ENCODE measurements at regions not wholly inside any gene's neighbourhood (a gene's known extent, or its start where the extent isn't known, plus 50 kb on each side); places are given as distances from the start of the nearest gene placed in this dataset.

GRCh38 chr17:77795685-77796084 lies 162.8 kb upstream of the TNRC6C start:
- TF ChIP-seq, protein P1, sequence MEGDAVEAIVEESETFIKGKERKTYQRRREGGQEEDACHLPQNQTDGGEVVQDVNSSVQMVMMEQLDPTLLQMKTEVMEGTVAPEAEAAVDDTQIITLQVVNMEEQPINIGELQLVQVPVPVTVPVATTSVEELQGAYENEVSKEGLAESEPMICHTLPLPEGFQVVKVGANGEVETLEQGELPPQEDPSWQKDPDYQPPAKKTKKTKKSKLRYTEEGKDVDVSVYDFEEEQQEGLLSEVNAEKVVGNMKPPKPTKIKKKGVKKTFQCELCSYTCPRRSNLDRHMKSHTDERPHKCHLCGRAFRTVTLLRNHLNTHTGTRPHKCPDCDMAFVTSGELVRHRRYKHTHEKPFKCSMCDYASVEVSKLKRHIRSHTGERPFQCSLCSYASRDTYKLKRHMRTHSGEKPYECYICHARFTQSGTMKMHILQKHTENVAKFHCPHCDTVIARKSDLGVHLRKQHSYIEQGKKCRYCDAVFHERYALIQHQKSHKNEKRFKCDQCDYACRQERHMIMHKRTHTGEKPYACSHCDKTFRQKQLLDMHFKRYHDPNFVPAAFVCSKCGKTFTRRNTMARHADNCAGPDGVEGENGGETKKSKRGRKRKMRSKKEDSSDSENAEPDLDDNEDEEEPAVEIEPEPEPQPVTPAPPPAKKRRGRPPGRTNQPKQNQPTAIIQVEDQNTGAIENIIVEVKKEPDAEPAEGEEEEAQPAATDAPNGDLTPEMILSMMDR (IDR thresholded peaks at IDR 0.05) = no peak
- no peak for TF ChIP-seq POLR2AphosphoS5 (IDR thresholded peaks at IDR 0.05)
